Heart left ventricle (tissue), 16 donors: ENCODE measurements at regions not wholly inside any gene's neighbourhood (a gene's known extent, or its start where the extent isn't known, plus 50 kb on each side); places are given as distances from the start of the nearest gene placed in this dataset.

Source experiments
- ATAC-seq, 4 donors: fragments of 200-7000 bp; cut with Tn5 transposase; one replicate each; pipeline ENCODE4 v1.9.1; 2020 to 2022; ENCODE audit warnings: moderate library complexity in 4 of 4, mild to moderate bottlenecking in 3 of 4, moderate number of reproducible peaks in 1 of 4
- DNase-seq, 5 donors: peaks; one replicate each; pipeline ENCODE4 v3.0.0-alpha.2; 2020
- H3K27ac ChIP-seq, 12 donors: fragments of 200-600 bp; sonication (generic) in 4 of 12; one replicate each; pipeline versions ENCODE4 v1.5.0 to v1.8.0; 2016 to 2022; ENCODE audit warnings: mild to moderate bottlenecking in 2 of 12
- H3K27me3 ChIP-seq, 9 donors: fragments of 200-600 bp; sonication (generic) in 2 of 9; one replicate each; pipeline versions ENCODE4 v1.5.1 to v1.8.0; 2016 to 2022; ENCODE audit warnings: mild to moderate bottlenecking in 3 of 9
- H3K36me3 ChIP-seq, 9 donors: fragments of 200-600 bp; sonication (generic) in 2 of 9; one replicate each; pipeline versions ENCODE4 v1.5.0 to v1.8.0; 2018 to 2022; ENCODE audit warnings: mild to moderate bottlenecking in 2 of 9
- H3K4me1 ChIP-seq, 12 donors: fragments of 200-600 bp; sonication (generic) in 4 of 12; one replicate each; pipeline versions ENCODE4 v1.5.0 to v1.8.0; 2016 to 2022; ENCODE audit warnings: mild to moderate bottlenecking in 3 of 12
- H3K4me3 ChIP-seq, 12 donors: fragments of 200-600 bp; sonication (generic) in 4 of 12; one replicate each; pipeline versions ENCODE4 v1.5.0 to v1.8.0; 2017 to 2022; ENCODE audit warnings: mild to moderate bottlenecking in 9 of 12, moderate library complexity in 4 of 12
- H3K9me3 ChIP-seq, 12 donors: fragments of 200-600 bp; sonication (generic) in 4 of 12; one replicate each; pipeline versions ENCODE4 v1.5.0 to v1.8.0; 2016 to 2022; ENCODE audit warnings: mild to moderate bottlenecking in 1 of 12
- POLR2A ChIP-seq, 2 donors: fragments of 450-650 bp; IDR thresholded peaks; one replicate each; pipeline ENCODE4 v1.6.1; 2017; ENCODE audit warnings: antibody characterized with exemption in 2 of 2, mild to moderate bottlenecking in 2 of 2, moderate library complexity in 2 of 2
- WGBS, 4 donors: extraction: QIAGEN DNeasy Blood & Tissue Kit in 2 of 4; methylation state at CpG; one replicate each; pipeline versions ENCODE4 v1.1.5 to v1.1.7; 2013 to 2018; 5-methylcytosine and 5-hydroxymethylcytosine counted together
- intact Hi-C, 10 donors: fragments of 100-400 bp; cut with DNase I; formaldehyde crosslinking; loops; one replicate each; pipeline versions ENCODE4 v1.11.1 to v1.14.2; 2022
- TF ChIP-seq, protein P1 (sequence below), 12 donors: fragments of 200-600 bp; sonication (generic) in 4 of 12; IDR thresholded peaks; one replicate each; pipeline versions ENCODE4 v1.5.0 to v1.8.0; 2018 to 2022; ENCODE audit warnings: antibody characterized with exemption in 12 of 12, mild to moderate bottlenecking in 5 of 12
- donor health status: ischemic (EF 13 %, LVEDD 7.1; RV severe dilation, severe dysfunction).
- donor health status: healthy with polysubstance abuse.
- donor health status: DM: no; HTN: yes; CAD: no.
- donor health status: DM: no; HTN: no; CAD: no.
- donor health status: ischemic (EF 25% LVEDD 6.9; RV normal size, moderate dysfunction).
- donor health status: ischemic (EF 25% LVEDD 5.7; RV mildly dilated, moderate dysfunction).
- donor health status: healthy.
- donor health status: DM: yes; HTN: yes; CAD: no.
- donor health status: ischemic (EF 35%, LVEDD 5.7; RV mildly dilated, moderate dysfunction).
- donor health status: nonischemic (EF 11% LVEDD 7.7; RV severe dilation, severe dysfunction).
- donor health status: DM: yes; HTN: yes; CAD: no.
- donor health status: PGD.
- donor health status: ischemic (EF 29% LVEDD 5.4; RV normal size, mild dysfunction).
- donor health status: nonischemic (EF 23%, LVEDD 6.1; RV moderate dilation, normal function).

- WGBS, 4 donors = 77 to 82% (median 80%) methylated on average over 16 to 18 of the region's 18 CpGs
- H3K9me3 ChIP-seq = peaks cover 0 to 6% (median 0%) of the 10 kb centered on the region in 12 donors
- no peak overlapping the region for H3K4me3 ChIP-seq
- no peaks in the 10 kb centered on the region for H3K27me3 ChIP-seq
- ATAC-seq (no peak), DNase-seq (peak in 2 of 5 donors; percentile 11 to 32)
- no peak overlapping the region for H3K27ac ChIP-seq
- no peaks in the 10 kb centered on the region for H3K36me3 ChIP-seq
- no peak for TF ChIP-seq POLR2A (IDR thresholded peaks at IDR 0.05)
- TF ChIP-seq, protein P1, sequence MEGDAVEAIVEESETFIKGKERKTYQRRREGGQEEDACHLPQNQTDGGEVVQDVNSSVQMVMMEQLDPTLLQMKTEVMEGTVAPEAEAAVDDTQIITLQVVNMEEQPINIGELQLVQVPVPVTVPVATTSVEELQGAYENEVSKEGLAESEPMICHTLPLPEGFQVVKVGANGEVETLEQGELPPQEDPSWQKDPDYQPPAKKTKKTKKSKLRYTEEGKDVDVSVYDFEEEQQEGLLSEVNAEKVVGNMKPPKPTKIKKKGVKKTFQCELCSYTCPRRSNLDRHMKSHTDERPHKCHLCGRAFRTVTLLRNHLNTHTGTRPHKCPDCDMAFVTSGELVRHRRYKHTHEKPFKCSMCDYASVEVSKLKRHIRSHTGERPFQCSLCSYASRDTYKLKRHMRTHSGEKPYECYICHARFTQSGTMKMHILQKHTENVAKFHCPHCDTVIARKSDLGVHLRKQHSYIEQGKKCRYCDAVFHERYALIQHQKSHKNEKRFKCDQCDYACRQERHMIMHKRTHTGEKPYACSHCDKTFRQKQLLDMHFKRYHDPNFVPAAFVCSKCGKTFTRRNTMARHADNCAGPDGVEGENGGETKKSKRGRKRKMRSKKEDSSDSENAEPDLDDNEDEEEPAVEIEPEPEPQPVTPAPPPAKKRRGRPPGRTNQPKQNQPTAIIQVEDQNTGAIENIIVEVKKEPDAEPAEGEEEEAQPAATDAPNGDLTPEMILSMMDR (IDR thresholded peaks at IDR 0.05) = no peak
- H3K4me1 ChIP-seq = no peaks in the 10 kb centered on the region
- intact Hi-C loops = no loop called here
Observed at GRCh38 chr2:138931284-138932256, 151.4 kb upstream of the NXPH2 start.

DNA sequence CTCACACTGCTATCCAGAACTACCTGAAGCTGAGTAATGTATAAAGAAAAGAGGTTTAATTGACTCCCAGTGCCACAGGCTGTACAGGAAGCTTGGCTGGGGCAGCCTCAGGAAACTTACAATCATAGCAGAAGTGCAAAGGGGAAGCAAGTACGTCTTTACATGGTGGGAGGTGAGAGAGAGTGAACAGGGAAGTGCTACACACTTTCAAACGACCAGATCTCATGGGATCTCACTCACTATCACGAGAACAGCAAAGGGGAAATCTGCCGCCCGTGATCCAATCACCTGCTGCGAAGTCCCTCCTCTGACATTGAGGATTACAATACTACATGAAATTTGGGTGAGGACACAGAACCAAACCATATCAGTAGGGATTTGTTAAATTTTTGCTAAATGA lies 150.4 kb upstream of the NXPH2 start:
- WGBS, 4 donors = 72 to 82% (median 74%) methylated on average over 6 of the region's 6 CpGs
- H3K4me1 ChIP-seq = no peaks in the 10 kb centered on the region
- no peaks in the 10 kb centered on the region for H3K27me3 ChIP-seq
- no peak for TF ChIP-seq POLR2A (IDR thresholded peaks at IDR 0.05)
- TF ChIP-seq, protein P1 (IDR thresholded peaks at IDR 0.05) = no peak
- intact Hi-C loops = no loop called here
- no peak overlapping the region for H3K27ac ChIP-seq
- H3K4me3 ChIP-seq = no peak overlapping the region
- peaks cover 0 to 6% (median 0%) of the 10 kb centered on the region in 12 donors for H3K9me3 ChIP-seq
- H3K36me3 ChIP-seq = no peaks in the 10 kb centered on the region
- no peak for DNase-seq
- ATAC-seq = no peak

GRCh38 chr2:138928374-138929021 lies 148.3 kb upstream of the NXPH2 start:
- no peak overlapping the region for H3K27ac ChIP-seq
- H3K9me3 ChIP-seq = peaks cover 0 to 6% (median 0%) of the 10 kb centered on the region in 12 donors
- no peak overlapping the region for H3K4me3 ChIP-seq
- DNase-seq = no peak
- intact Hi-C loops = no loop called here
- WGBS, 4 donors = 57 to 71% (median 61%) methylated on average over 1 of the region's 1 CpG
- no peak for ATAC-seq
- H3K36me3 ChIP-seq = no peaks in the 10 kb centered on the region
- H3K27me3 ChIP-seq = no peaks in the 10 kb centered on the region
- TF ChIP-seq, protein P1 (IDR thresholded peaks at IDR 0.05) = no peak
- no peak for TF ChIP-seq POLR2A (IDR thresholded peaks at IDR 0.05)
- no peaks in the 10 kb centered on the region for H3K4me1 ChIP-seq

- no peaks in the 10 kb centered on the region for H3K4me1 ChIP-seq
- no peak overlapping the region for H3K27ac ChIP-seq
- ATAC-seq = no peak
- no peak for TF ChIP-seq POLR2A (IDR thresholded peaks at IDR 0.05)
- TF ChIP-seq, protein P1 (IDR thresholded peaks at IDR 0.05) = peak in 7 of 12 donors; percentile 5 to 47 (median 21)
- no peak for DNase-seq
- 31 to 40% (median 38%) methylated on average over 2 of the region's 2 CpGs for WGBS, 4 donors
- H3K36me3 ChIP-seq = no peaks in the 10 kb centered on the region
- H3K9me3 ChIP-seq = no peaks in the 10 kb centered on the region
- H3K4me3 ChIP-seq = no peak overlapping the region
- intact Hi-C loops = no loop called here
- no peaks in the 10 kb centered on the region for H3K27me3 ChIP-seq
Observed at GRCh38 chr2:138922973-138923563, 142.9 kb upstream of the NXPH2 start.
